EH (cell line): ENCODE measurements at regions not wholly inside any gene's neighbourhood (a gene's known extent, or its start where the extent isn't known, plus 50 kb on each side); places are given as distances from the start of the nearest gene placed in this dataset.

ENCODE experiments used
- DNase-seq: peaks from one replicate; pipeline ENCODE4 v3.0.0-alpha.2; 2015; ENCODE audit warnings: low read depth

DNA sequence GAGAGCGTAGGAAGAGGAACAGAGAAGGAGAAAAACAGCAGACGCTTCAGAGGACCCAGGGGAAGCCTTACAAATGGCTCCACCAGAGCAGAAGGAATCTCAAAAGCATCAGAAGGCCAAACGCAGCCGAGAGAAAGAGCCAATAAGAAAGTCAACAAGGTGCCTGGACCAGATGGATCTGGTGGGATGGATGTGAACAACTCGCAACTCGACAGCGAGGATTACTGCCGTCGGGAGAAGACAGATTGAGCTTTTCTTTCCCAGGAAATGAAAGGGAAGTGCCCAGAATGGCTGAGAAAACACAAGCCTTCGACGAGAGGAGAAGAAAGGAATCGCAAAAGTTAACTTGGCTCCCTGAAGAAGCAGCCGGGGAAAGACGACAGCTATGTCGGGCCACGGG is 132.8 kb upstream of the MGMT start:
- DNase-seq = no peak

DNA sequence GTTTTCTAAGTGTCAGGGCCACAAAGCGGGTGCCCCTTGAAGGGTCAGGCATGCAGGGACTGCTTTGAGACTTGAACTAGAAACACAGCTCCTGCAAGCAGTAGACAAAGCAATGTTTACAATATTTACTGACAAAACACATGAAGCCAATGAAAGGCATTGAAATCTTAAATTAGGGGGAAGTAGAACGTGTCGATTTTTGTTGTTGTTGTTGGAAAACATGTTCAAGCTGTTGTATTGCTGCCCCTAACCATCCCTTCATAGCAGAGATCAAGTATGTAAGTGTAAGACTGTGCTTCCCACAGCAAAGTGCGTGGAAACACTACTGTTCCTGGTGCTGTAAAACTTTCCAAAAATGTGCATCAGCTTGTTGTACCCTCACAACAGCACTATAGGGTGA is 131.6 kb upstream of the MGMT start:
- DNase-seq = no peak

DNA sequence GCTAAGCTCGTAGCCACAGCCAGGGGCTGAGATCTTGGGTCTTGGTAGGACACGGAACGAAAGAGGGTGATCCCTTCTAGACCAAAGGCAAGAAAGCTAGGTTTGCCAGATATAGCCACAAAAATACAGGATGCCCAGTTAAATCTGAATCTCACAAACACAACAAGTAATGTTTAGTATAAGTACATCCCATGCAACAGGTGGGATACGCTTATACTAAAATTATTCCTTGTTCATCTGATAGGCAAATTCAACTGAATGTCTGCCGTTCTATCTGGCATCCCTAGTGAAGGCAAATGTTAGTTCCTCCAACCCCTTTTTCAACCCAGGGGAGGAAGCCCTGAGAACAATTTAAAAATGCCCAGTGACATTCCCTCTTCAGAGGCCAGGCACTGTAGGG is 131.1 kb upstream of the MGMT start:
- no peak for DNase-seq

DNA sequence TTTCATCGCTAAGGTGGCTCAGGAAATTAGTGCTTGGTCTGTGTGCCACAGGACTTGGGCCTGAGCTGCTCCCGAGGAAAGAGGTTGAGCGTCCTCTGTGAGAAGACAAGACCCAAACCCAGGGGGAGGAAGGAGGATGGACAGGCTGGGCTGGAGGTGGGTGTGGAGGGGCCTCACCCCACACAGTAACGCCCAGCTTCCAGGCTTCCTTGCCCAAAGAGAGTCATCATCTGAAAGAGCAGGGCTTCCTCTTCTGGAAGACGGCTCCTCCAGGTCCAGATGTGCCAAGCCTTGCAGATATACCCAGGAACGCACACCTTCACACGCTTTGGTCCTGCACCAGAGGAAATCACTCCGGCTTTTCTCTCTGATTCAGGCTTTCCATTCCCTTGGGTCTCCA is 127.8 kb upstream of the MGMT start:
- DNase-seq = no peak

DNA sequence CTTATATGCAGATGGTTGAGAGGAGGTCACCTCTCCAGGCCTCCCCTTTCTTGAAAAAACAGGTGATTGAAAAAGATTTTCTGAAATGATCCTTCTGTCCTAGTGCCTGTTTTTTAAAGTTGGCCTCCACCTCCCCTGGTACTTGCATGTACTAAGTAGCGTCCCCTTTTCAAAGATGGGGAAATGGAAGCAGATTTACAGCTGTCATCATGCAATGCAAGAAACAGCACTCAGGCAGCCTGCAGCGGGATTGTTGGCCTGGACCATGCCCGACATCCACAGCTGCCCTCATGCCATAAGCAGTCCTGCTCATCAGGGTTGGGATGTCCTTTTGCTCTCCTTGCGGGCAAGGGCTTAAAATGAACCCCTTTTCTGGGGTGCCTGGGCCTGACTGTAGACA is 127.2 kb upstream of the MGMT start:
- DNase-seq = no peak

DNA sequence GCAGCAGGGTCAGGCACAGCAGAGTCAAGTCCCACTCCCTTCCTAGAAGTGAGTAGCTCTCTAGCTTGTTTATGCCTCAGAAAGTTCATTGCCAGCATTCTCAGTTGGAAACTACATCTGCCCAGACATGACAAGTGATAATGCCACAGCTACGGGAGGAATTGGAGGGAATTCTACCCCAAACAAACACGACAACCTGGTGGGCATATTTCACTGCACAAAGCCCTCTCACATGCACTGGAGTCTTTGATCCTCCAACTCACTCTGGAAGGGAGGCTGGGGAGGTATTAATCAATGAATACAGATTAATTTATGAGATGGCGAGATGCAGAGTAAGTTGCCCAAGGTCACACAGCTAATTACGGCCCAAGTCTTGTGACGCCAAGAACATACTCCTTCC is 126.0 kb upstream of the MGMT start:
- no peak for DNase-seq

DNA sequence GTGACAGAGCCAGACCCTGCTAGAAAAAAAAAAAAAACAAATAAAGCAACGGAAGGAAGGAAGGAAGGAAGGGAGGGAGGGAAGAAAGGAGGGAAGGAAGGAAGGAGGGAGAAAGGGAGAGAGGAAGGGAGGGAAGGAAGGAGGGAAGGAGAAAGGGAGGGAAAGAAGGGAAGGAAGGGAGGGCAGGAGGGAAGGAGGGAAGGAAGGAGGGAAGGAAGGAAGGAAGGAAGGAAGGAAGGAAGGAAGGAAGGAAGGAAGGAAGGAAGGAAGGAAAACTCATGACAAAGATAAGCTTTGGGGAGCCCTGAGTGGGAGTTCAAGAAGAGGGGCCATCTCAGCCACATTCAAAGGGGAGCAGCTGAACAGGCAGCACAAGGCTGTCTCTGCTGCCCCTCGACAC is 124.7 kb upstream of the MGMT start:
- DNase-seq = no peak

DNA sequence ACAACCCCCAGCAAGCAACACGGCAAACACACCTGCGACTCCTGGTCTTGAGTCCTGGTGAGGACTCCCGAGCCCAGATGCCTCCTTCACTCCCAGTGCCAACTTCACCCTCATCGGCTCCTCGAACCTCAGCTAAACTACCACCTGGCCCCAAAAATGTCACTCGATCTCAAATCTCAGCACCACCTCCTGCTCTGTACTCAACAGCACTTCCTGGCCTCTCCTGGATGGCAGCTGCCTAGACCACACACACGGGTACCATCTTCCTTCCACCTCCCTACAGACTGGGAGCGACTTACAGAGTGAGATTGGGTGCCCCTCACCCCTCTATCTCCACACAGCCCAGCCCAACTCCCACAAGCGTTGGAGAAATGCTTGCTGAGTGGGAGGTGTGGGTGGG is 123.9 kb upstream of the MGMT start:
- no peak for DNase-seq

DNA sequence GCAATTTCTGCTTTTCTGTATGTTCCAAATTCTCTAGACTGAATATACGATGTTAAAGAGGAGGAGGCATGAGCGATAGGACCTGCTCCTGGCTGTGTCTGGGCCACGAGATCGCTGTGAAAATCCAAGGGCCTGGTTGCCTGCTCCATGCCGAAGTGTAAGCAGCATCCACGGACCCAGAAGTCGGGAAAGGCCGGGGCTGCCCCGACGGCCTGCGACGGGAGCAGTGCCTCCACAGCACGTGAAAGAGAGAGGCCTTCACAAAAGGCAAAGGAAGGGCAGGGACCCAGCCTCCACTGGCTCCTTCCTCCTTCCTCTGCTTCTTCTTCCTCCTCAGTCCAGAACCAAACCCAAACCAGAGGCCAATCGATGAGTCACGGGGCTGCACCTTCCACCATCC is 122.9 kb upstream of the MGMT start:
- no peak for DNase-seq

DNA sequence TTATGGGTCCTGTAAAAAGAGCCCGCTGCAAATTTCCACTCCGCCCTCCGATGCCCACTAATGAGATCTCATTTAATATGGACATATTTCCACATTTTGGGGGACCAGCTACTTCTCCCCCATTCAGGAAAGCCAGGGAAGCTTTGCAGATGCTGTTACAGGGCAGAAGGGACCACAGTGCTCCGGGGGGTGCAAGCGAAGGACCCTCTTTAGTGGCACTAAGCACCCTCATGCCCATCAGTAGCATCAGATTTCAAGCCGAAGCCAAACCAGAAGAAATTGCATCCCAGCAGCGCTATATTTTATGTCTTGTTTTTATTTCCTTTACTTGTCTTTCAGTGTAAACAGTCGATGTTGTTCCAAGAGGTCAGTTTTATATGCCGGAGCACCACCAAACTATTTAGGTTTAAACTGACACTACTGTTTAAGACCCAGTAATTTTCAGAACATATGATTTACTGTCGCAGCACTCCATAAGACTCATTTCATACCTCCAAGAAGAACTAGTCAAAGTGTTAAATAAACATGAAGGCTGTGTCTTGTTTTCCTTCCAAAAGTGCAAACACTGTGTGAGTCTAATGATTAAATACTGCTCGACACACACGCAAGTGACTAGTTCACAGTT is 122.2 kb upstream of the MGMT start:
- no peak for DNase-seq

DNA sequence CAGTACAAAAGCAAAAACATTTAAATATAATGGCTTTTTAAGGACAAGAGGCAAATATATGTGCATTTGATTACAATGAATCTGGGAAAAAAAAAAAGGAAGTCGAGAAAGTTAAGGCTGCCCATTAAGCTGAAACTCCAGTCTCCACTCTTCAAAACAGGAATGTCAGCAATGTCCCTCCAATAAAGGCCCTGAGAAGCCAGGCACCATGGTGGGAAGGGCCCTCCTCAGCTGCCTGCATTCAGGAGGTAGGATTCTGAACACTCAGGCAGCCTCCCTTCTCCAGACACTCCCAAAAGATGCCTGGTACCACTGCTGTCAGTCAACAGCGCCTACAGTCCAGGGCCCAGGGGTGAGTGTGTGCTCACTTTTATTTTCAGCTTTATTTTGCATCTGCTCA is 121.3 kb upstream of the MGMT start:
- no peak for DNase-seq

DNA sequence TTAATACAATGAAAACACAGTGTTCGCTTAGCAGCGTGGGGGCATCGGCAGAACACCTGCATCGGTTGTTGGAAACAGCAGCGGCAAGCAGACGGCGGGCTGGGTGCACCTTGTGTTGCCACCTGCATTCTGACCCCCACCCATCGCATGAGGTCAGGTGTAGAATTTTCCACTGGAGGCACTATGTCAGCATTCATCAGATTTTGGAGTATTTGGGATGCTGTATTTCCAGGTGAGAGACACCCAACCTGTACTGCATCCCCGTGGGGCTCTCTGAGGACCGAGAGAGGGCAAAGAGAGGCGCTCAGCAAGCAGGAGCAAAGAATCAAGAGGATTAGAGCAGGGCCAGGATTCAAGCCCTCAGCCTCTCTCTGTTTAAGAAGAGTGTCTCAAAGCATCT is 116.4 kb upstream of the MGMT start:
- no peak for DNase-seq

DNA sequence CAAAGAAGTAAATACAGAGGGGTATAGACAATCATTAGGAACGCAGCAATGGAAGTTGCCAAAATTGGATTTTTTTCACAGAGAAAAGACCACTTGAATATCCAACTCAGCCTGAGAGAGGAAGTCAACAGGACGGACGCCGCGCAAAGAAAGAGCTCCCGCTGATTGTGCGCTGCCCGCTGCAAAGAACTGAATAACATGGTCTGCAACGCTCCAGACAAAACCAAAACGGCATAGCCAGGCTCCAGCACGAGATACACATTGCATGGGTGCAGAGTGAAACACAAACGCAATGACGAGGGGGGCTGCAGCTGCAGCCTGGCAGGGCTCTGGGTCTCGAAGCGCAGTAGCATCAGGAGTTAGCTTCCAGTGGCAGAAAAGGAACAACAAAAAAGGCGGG is 113.9 kb upstream of the MGMT start:
- no peak for DNase-seq

DNA sequence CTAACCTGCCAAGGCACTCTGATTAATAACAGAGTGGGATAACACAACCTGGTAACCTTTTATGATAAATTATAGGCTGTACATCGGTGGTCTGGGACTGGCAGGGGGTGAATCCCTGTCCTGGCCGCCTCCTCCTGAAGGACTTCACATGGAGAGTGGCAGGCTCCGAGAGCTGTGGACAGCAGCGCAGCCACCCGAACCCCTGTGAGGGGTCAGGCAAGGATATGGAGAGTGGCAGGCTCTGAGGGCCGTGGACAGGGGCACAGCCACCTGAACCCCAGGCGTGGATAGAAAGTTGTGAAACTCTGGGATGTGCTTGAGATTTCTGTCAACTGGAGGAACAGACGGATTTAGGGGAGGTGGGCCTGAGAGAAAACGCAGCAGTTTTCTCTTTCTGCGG is 107.0 kb upstream of the MGMT start:
- no peak for DNase-seq

DNA sequence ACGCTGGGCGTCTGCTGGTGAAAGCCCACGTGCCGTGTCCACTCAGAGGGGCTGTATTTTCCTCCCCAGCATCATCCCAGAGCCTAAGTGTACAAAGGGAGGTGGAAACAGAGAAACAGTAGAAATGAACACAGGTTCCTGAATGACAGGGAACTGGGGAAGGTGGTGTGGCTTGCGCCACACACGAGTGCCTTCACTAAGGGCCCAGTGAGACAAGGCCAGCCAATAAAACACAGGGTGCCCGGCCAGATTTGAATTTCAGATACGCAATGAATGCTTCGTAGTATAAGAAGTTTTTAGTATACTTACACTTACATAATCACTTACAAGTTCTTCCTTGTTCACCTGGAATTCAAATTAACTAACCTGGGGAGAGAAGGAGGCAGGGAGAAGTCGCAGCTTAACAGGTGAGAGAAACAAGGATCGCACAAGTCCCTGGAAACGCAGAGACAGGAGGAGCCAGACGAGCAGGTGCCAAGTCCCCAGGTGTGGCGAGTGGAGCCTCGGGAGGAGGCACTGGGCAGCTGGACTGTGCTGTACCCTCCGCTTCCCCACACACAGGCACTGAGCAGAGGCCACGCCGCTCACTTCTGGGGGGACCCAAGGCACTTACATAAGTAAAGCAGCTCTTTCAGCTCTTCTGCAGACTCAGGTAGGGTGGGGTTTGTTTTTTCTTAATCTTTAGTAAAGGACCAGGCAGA is 105.2 kb upstream of the MGMT start:
- DNase-seq = no peak

DNA sequence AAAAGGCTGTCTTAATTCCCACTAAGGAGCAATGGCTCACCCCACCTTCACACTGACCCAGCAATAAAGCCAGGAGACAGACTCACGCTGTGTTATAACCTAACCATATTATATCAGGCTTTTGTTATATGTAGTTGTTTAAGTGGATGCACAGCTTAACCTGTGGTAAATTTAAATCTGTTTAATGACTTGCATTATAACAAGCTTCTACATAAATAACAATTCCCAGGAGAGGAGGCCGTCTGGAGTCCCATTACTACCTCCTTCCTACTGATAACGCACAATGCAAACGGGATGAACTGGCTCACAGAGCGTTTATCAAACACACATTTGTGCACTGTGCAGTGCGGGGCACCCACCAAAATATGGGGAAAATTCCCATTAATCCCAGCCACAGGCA is 102.1 kb upstream of the MGMT start:
- no peak for DNase-seq

DNA sequence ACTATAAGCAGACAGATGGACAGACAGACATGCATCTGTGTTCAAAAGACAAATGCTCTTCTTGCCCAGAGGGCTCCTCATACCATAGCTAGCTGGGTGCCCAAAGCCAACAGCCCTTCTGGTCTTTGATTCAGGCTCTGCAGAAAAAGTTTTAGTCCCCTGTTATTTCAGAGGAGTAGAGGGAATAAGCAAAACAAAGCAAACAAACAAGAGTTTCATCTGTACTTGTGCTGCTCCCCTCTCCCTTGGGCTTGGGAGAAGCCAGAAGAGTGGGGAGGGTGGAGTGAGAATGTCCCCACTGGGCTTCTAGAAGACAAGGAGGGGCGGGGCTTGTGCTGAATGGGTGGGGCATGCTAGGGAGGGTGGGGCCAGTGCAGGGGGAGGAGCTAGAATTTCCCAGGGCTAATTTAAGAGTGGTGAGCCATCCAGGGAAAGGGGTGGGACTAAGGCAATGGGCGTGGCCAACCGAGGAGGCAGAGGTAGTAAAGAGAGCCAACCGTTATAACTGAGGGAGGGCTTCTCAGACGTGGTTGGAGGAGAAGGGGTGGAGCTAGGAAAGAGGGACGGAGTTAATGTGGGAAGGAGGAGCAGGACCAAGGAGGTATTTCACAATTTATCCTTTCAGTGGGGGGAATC is 101.2 kb upstream of the MGMT start:
- no peak for DNase-seq

DNA sequence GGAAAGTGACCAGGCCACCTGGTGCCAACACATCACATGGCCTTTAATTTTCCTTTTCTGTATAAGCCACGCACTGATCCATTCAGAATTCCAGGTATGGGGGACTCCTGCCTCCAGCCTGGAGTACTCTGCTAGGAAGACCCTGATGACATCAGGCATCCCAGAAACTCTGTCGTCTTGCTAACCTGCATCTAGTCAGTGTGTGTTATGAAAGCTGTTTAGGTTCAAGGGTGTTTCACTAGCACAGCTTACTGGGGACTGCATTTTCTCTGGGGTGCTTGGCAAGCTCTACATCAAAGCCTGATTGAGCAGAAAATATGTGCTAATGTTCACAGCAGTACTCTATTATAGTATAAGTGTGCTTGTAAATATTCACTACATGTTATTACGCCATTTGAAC is 100.6 kb upstream of the MGMT start:
- no peak for DNase-seq

DNA sequence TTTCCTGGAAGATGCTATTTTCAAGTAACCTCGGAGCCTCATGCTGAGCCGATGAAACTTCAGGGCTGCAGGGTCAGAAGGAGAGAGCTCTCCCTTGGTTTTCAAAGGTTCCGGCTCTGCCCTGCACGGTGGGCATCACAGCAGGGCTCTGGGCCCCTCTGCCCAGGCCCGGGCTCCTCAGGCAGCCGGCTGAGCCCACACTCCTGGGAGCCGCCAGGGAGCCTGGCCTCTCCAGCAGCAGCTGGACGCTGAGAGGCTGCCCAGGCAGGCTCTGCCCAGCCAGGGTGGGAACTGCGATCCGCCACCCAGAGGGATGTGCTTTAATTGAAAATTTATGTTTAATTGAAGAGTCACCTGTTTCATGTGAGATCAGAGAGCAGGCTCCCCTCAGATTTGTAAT is 97.5 kb upstream of the MGMT start:
- no peak for DNase-seq

DNA sequence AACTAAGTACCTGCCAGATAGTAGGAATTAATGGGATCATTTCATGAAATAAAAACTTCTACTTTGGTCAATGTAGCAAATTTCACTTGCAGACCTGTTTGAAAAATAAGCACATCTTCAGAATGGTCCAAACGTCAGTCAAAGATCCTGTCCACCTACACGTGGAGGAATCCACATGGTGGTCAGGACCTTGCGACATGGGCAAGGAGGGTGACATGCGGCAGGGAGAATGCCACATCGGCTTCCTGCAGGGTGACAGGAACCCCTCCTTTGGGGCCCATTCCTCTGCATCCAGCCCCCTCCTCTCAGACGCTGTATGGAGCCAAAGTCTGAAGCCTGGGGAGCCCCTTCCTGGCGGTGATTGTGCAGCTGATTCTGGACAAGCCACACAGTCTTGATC is 95.5 kb upstream of the MGMT start:
- no peak for DNase-seq

DNA sequence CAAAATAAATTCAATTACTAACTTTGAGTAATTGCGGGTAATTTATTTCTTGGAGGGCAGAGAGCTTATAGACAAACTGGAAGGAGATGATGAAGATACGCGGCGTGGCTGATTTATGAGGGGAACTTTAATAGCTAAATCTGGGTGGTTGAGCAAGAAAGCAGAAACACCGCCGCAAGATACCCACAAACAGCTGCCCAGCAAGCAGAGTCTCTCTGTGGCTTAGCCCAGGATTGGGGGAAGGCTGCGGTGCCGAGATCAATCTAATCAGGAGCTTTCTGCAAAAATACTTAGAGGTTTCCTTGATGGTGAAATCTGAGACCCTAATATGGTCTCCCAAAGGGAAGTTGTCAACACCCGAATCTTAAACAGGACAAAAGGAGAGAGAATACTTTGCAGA is 94.9 kb upstream of the MGMT start:
- DNase-seq = no peak

DNA sequence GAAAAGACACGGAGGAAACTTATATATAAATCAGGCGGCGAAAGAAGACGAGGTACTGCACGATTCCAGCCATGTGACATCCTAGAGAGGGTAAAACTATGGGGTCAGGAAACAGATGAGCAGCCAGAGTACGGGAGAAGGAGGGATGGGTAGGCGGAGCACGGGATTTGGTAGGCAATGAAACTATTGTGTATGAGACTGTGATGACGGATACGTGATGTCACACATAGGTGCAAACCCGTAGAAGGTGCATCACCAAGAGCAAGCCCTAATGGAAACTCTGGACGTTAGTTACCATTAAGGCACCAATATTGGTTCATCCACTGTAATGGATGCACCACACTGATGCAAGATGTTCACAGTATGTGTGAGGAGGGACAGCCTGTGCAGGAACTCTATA is 93.8 kb upstream of the MGMT start:
- DNase-seq = no peak

DNA sequence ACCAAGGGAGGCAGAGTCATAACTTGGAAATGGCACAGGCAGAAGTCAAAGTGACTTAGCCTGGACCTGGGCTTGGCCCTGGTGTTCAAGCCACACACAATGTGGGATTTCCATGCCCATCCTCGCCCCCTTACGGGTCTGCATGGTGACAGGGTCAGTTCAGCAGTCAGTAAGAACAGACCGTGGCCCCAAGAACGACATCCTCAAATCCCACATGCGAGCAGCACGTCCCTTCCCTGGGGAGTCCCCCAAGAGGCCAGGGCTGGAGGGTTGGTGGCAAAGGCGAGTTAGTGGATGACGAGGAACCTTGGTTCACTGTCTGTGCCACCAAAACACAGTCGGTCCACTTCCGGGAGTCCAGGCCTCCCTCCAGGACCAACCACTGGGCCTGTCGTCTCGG is 93.3 kb upstream of the MGMT start:
- DNase-seq = no peak

DNA sequence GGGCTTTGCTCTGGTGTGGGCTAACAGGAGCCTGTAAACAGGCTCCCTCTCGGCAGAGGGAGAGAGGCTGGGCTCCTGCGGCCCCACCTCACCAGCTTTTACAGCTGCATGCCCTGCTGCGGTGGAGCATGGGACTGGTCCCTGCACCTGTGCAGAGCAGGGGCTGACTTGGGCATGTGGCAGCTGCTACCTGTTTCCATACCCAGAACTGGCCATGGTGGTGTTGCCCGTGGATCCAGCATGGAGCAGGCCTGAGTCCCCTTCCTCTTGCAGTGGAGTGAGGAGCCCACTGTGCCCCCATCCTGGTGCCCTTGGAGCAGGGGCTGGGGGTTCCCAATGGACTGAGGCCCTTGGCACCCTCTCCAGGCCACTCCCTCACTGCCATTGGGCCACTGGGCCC is 91.9 kb upstream of the MGMT start:
- no peak for DNase-seq
